ENCODE measurements at regions not wholly inside any gene's neighbourhood (a gene's known extent, or its start where the extent isn't known, plus 50 kb on each side); places are given as distances from the start of the nearest gene placed in this dataset.
"Not testable (repeated sequence)": the region's sequence is repeated elsewhere in the genome, so short reads cannot be mapped to it uniquely, and the experiment has no call there.

DNA sequence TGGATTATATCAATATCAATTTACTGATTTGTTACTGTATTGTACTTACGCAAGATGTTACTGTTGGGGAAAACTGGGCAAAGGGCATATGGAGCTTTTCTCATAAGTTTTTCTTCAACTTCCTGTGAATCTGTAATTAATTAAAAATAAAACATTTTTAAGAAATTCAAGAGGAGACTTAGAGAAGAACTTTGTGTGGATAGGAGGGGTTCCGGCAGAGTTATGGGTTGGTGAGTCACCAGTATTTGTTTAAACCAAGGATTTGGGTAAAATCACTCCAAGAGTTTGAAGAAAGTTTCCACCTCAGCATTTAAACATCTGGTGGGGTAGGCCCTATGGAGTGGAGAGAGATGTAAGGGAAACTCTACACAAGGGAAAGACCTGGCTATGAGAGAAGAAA is 379.6 kb downstream of the TSHZ3 start:
- TF ChIP-seq, protein P1, sequence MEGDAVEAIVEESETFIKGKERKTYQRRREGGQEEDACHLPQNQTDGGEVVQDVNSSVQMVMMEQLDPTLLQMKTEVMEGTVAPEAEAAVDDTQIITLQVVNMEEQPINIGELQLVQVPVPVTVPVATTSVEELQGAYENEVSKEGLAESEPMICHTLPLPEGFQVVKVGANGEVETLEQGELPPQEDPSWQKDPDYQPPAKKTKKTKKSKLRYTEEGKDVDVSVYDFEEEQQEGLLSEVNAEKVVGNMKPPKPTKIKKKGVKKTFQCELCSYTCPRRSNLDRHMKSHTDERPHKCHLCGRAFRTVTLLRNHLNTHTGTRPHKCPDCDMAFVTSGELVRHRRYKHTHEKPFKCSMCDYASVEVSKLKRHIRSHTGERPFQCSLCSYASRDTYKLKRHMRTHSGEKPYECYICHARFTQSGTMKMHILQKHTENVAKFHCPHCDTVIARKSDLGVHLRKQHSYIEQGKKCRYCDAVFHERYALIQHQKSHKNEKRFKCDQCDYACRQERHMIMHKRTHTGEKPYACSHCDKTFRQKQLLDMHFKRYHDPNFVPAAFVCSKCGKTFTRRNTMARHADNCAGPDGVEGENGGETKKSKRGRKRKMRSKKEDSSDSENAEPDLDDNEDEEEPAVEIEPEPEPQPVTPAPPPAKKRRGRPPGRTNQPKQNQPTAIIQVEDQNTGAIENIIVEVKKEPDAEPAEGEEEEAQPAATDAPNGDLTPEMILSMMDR (conservative IDR thresholded peaks at IDR 0.05; ENCODE audit: low read depth, low read length): no peak
- DNase-seq (ENCODE audit: low read depth): no peak
- no peak overlapping the region for H3K4me3 ChIP-seq (ENCODE audit: low read depth, low read length)

DNA sequence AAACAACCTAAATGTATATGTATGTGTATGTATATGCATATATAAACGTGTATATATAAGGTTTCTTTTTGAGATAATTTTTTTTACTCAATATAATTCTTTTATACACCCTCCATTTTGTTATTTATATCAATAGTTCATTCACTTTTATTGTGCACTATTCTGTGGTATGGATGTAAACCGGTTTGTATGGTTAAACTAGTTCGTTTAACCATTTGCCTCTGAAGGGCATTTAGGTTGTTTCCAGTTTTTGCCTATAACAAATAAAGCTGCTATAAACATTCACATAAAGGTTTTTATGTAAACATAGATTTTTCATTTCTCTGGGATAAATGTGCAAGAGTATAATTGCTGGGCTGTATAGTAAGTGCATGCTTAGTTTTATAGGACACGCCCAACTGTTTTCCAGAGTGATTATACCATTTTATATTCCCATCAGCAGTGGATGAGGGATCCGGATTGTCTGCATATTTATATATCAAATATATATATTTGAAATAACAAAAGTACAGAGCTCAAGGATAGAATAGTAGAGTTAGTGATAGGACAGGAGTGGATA is 380.3 kb downstream of the TSHZ3 start:
- H3K4me3 ChIP-seq (ENCODE audit: low read depth, low read length): no peak overlapping the region
- no peak for DNase-seq (ENCODE audit: low read depth)
- TF ChIP-seq, protein P1 (conservative IDR thresholded peaks at IDR 0.05; ENCODE audit: low read depth, low read length): no peak

DNA sequence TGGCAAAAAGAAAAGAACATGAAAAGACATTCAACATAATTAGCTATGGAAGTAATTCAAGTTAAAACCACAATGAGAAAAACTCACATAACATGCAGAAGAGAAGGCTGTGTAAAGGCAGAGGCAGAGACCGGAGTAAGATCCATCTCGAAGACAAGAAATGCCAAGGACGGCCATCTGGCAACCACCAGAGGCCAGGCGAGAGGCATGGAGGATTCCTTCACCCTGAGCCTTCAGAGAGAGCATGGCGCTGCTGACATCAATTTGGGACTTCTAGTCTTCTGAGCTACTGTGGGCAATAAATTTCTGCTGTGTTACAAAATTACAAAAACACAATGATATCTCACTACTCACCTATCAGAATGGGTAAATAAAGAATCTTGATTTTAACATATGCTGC is 381.0 kb downstream of the TSHZ3 start:
- TF ChIP-seq, protein P1 (conservative IDR thresholded peaks at IDR 0.05; ENCODE audit: low read depth, low read length): no peak
- no peak for DNase-seq (ENCODE audit: low read depth)

DNA sequence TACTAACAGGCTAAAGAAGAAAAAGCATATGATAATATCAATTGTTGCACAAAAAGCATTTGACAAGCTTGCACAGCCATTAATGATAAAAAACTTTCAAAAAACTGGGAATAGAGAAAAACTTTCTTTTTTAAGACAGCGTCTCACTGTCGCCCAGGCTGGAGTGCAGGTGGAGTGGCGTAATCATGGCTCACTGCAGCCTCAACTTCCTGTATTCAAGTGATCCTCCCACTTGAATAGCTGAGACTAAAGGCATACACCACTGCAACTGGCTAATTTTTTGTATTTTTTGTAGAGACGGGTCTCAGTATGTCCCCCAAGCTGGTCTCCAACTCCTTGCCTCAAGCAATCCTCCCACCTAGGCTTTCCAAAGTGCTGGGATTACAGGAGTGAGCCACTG is 382.8 kb downstream of the TSHZ3 start:
- TF ChIP-seq, protein P1 (conservative IDR thresholded peaks at IDR 0.05; ENCODE audit: low read depth, low read length): no peak
- DNase-seq (ENCODE audit: low read depth): no peak
- H3K4me3 ChIP-seq (ENCODE audit: low read depth, low read length): no peak overlapping the region

More for the DNA sequence above, 381.0 kb downstream of the TSHZ3 start:
- no peak overlapping the region for H3K4me3 ChIP-seq (ENCODE audit: low read depth, low read length)

DNA sequence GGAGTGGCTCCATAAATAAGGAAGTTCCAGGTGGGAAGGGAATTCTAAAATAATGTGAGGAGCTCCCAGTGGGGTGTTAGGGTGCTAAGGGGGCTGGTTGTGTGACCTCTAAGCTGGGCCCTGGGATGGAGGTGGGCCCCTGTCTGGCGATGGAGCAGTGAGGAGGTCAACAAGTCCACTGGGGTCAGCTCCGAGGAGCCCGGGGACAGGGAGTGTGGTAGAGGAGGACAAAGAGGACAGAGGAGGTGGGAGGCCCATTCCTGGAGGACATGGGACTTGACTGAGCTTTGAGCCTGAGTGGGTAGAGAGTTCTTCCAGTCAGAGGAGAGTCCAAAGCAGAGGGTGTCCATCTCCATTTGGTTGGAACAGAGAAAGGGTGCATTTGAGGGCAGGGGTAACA is 390.2 kb downstream of the TSHZ3 start:
- no peak for DNase-seq (ENCODE audit: low read depth)
- TF ChIP-seq, protein P1 (conservative IDR thresholded peaks at IDR 0.05; ENCODE audit: low read depth, low read length): no peak
- H3K4me3 ChIP-seq (ENCODE audit: low read depth, low read length): no peak overlapping the region

DNA sequence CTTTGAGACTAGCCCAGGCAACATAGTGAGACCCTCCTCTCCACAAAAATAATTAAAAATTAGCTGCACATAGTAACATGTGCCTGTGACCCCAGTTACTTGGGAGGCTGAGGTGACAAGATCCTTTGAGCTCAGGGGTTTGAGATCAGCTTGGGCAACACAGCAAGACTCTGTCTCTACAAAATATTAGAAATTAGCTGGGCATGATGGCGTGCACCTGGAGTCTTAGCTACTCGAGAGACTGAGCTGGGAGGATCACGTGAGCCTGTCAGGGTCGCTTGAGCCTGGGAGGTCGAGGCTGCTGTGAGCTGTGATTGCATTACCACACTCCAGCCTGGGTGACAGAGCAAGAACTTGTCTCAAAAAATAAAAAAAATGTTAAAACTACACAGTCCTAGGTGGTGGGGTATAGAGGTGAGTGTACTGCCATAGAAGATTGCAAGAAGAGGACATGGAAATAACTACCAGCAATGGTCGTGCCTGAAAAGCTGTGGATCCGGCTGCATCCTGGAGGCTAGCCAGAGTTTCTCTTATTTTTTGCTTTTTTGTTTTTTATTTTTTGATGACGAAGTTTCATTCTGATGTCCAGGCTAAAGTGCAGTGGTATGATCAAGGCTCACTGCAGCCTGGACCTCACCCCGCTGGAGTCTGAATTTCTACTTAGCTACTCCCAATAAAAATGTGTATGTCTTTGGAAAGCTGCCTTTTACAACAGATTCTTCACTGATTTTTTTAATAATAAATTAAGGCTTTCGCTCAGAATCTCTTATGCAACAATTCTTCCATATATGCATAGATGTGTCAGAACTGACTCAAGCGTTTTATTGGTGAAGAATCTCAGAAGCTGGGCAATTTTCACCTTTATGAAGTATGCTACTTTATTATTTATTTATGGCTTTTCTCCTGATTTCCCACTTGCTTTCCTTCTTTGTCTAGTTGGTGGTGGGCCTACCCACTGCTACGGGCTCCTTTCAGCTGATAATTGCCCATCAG is 393.8 kb downstream of the TSHZ3 start:
- no peak overlapping the region for H3K4me3 ChIP-seq (ENCODE audit: low read depth, low read length)
- DNase-seq (ENCODE audit: low read depth): no peak
- TF ChIP-seq, protein P1 (conservative IDR thresholded peaks at IDR 0.05; ENCODE audit: low read depth, low read length): no peak

DNA sequence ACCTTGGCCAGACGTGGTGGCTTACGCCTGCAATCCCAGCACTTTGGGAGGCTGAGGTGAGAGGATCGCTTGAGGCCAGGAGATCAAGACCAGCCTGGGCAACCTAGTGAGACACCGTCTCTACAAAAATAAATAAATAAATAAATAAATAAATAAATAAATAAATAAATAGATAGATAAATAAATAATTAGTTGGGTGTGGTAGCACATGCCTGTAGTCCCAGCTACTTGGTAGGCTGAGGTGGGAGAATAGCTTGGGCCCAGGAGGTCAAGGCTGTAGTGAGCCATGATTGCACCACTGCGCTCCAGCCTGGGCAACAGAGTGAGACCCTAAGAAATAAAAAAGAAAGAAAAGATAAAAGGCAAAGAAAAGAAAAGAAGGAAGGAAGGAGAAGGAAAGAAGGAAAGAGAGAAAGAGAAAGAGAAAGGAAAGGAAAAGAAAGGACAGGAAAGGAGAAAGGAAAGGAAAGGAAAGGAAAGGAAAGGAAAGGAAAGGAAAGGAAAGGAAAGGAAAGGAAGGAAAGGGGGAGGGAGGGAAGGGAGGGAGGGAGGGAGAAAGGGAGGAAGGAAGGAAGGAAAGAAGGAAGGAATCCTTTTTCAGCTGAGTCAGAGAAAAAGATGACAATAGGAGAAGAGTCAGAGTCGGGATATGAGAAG is 404.8 kb downstream of the TSHZ3 start:
- not testable (repeated sequence) for DNase-seq (ENCODE audit: low read depth)

More for the DNA sequence above, 404.8 kb downstream of the TSHZ3 start:
- H3K4me3 ChIP-seq (ENCODE audit: low read depth, low read length): not testable (repeated sequence)

All from choroid plexus epithelial cell (primary cell).